WTC11 (cell line): ENCODE measurements at regions not wholly inside any gene's neighbourhood (a gene's known extent, or its start where the extent isn't known, plus 50 kb on each side); places are given as distances from the start of the nearest gene placed in this dataset.

Experiments used
- ATAC-seq: fragments of 200-7000 bp; cut with Tn5 transposase; 2 replicates; pipeline ENCODE4 v1.10.0; 2021; ENCODE audit warnings: mild to moderate bottlenecking, moderate library complexity
- CTCF ChIA-PET: fragments of 300-600 bp; sonication (Branson Sonifier 250); formaldehyde crosslinking; loops from one replicate; lab custom pipeline; 2021; ENCODE audit warnings: antibody characterized with exemption; lab: Charles Lee
- POLR2A ChIA-PET: fragments of 350-600 bp; sonication (Branson Sonifier 250); formaldehyde crosslinking; loops from one replicate; lab custom pipeline; 2021; ENCODE audit warnings: antibody characterized with exemption; lab: Charles Lee
- DNase-seq: peaks from one replicate; pipeline ENCODE4 v3.0.0; 2021; ENCODE audit warnings: low spot score
- H3K27ac Mint-ChIP-seq: 2 replicates; pipeline ENCODE4 v1.8.0; 2021; ENCODE audit warnings: mixed read lengths
- H3K27me3 Mint-ChIP-seq: 2 replicates; pipeline ENCODE4 v1.8.0; 2021; ENCODE audit warnings: low read depth, mild to moderate bottlenecking, moderate library complexity, mixed read lengths
- H3K36me3 Mint-ChIP-seq: 2 replicates; pipeline ENCODE4 v1.8.0; 2021; ENCODE audit warnings: mixed read lengths
- H3K4me1 Mint-ChIP-seq: 2 replicates; pipeline ENCODE4 v1.8.0; 2022; ENCODE audit warnings: mixed read lengths
- H3K4me3 Mint-ChIP-seq: 2 replicates; pipeline ENCODE4 v1.8.0; 2021; ENCODE audit warnings: mild to moderate bottlenecking, moderate library complexity, mixed read lengths
- H3K9me3 Mint-ChIP-seq: 2 replicates; pipeline ENCODE4 v1.8.0; 2021; ENCODE audit warnings: mixed read lengths
- ATF6 ChIP-seq: sonication (generic); formaldehyde crosslinking; IDR thresholded peaks from 2 replicates; pipeline ENCODE4 v1.8.1; 2023; ENCODE audit warnings: mild to moderate bottlenecking, missing genetic modification reagents
- ELF4 ChIP-seq: sonication (generic); formaldehyde crosslinking; IDR thresholded peaks from 2 replicates; pipeline ENCODE4 v1.8.1; 2022; ENCODE audit warnings: low read depth, mild to moderate bottlenecking, moderate library complexity, missing genetic modification reagents
- FOXP1 ChIP-seq: sonication (generic); formaldehyde crosslinking; IDR thresholded peaks from 2 replicates; pipeline ENCODE4 v1.8.0; 2022; ENCODE audit warnings: missing genetic modification reagents, mild to moderate bottlenecking, moderate library complexity, borderline replicate concordance
- IRF1 ChIP-seq: sonication (generic); formaldehyde crosslinking; IDR thresholded peaks from 2 replicates; pipeline ENCODE4 v1.8.0; 2023; ENCODE audit warnings: missing genetic modification reagents
- KAT7 ChIP-seq: sonication (generic); formaldehyde crosslinking; IDR thresholded peaks from 2 replicates; pipeline ENCODE4 v1.8.1; 2023; ENCODE audit warnings: missing genetic modification reagents, mild to moderate bottlenecking, borderline replicate concordance
- NR1H2 ChIP-seq: sonication (generic); formaldehyde crosslinking; IDR thresholded peaks from 2 replicates; pipeline ENCODE4 v1.9.0; 2021; ENCODE audit warnings: mild to moderate bottlenecking, moderate library complexity, missing genetic modification reagents
- NR2C2 ChIP-seq: sonication (generic); formaldehyde crosslinking; IDR thresholded peaks from 2 replicates; pipeline ENCODE4 v1.8.0; 2022; ENCODE audit warnings: mild to moderate bottlenecking, missing genetic modification reagents
- NR3C1 ChIP-seq: sonication (generic); formaldehyde crosslinking; conservative IDR thresholded peaks from 2 replicates; pipeline ENCODE4 v1.8.1; 2023; ENCODE audit warnings: low read depth, mild to moderate bottlenecking, missing genetic modification reagents
- OVOL2 ChIP-seq: fragments of 250-450 bp; sonication (Bioruptor Pico); IDR thresholded peaks from 2 replicates; pipeline ENCODE4 v1.9.0; 2021; ENCODE audit warnings: mild to moderate bottlenecking, borderline replicate concordance
- SMAD3 ChIP-seq: sonication (generic); formaldehyde crosslinking; IDR thresholded peaks from 2 replicates; pipeline ENCODE4 v1.8.0; 2022; ENCODE audit warnings: missing genetic modification reagents, mild to moderate bottlenecking, borderline replicate concordance
- TCF7 ChIP-seq: sonication (generic); formaldehyde crosslinking; IDR thresholded peaks from 2 replicates; pipeline ENCODE4 v1.8.0; 2022; ENCODE audit warnings: mild to moderate bottlenecking, low read depth, missing genetic modification reagents, moderate library complexity
- ZNF219 ChIP-seq: sonication (generic); formaldehyde crosslinking; IDR thresholded peaks from 2 replicates; pipeline ENCODE4 v1.8.0; 2023; ENCODE audit warnings: missing genetic modification reagents, mild to moderate bottlenecking, borderline replicate concordance
- ZNF263 ChIP-seq: sonication (generic); formaldehyde crosslinking; IDR thresholded peaks from 2 replicates; pipeline ENCODE4 v1.8.1; 2022; ENCODE audit warnings: low read depth, mild to moderate bottlenecking, moderate library complexity, missing genetic modification reagents
- ZNF396 ChIP-seq: fragments of 250-450 bp; sonication (Bioruptor Pico); IDR thresholded peaks from 2 replicates; pipeline ENCODE4 v1.8.0; 2021; ENCODE audit warnings: mild to moderate bottlenecking, moderate library complexity, borderline replicate concordance
- ZNF423 ChIP-seq: fragments of 250-450 bp; sonication (Bioruptor Pico); IDR thresholded peaks from 2 replicates; pipeline ENCODE4 v2.1.2; 2022; ENCODE audit warnings: mild to moderate bottlenecking, moderate library complexity
- TF ChIP-seq, protein P1 (sequence below): fragments of 250-450 bp; sonication (Bioruptor Pico); conservative IDR thresholded peaks from 2 replicates; pipeline ENCODE4 v1.9.0; 2021; ENCODE audit warnings: mild to moderate bottlenecking
- TF ChIP-seq, protein P2 (sequence below): sonication (generic); formaldehyde crosslinking; IDR thresholded peaks from 2 replicates; pipeline ENCODE4 v1.8.1; 2023; ENCODE audit warnings: mild to moderate bottlenecking, missing genetic modification reagents, moderate library complexity
- TF ChIP-seq, protein P3 (sequence below): sonication (generic); formaldehyde crosslinking; IDR thresholded peaks from 2 replicates; pipeline ENCODE4 v1.8.0; 2022; ENCODE audit warnings: missing genetic modification reagents

GRCh38 chr10:53412651-53413050, 640.1 kb upstream of the MBL2 start:
- Mint-ChIP-seq H3K9me3 (peaks cover 33% of the 10 kb centered on the region), H3K27me3 (no peaks in the 10 kb centered on the region), H3K4me1 (peaks cover 24% of the 10 kb centered on the region), H3K4me3 (no peak overlapping the region), H3K36me3 (peaks cover 33% of the 10 kb centered on the region), H3K27ac (no peak overlapping the region)
- DNase-seq (no peak), ATAC-seq (no peak)
- POLR2A ChIA-PET: no interaction called here
- CTCF ChIA-PET: interaction anchor here (1.4 kb wide), 1 partner anchor 10 kb away, joined by 3 read pairs; no protein-coding TSS in a partner anchor
- TF ChIP-seq NR1H2 (no peak), ZNF263 (no peak), ATF6 (no peak), ZNF423 (no peak), SMAD3 (CRISPR knock-in tag) (no peak), NR2C2 (no peak), ZNF219 (CRISPR knock-in tag) (no peak), NR3C1 (CRISPR knock-in tag) (no peak), OVOL2 (CRISPR knock-in tag) (no peak), KAT7 (CRISPR knock-in tag) (no peak), IRF1 (no peak), TCF7 (CRISPR knock-in tag) (no peak), FOXP1 (CRISPR knock-in tag) (no peak), ELF4 (CRISPR knock-in tag) (no peak), ZNF396 (CRISPR knock-in tag) (no peak)
- TF ChIP-seq, protein P1, sequence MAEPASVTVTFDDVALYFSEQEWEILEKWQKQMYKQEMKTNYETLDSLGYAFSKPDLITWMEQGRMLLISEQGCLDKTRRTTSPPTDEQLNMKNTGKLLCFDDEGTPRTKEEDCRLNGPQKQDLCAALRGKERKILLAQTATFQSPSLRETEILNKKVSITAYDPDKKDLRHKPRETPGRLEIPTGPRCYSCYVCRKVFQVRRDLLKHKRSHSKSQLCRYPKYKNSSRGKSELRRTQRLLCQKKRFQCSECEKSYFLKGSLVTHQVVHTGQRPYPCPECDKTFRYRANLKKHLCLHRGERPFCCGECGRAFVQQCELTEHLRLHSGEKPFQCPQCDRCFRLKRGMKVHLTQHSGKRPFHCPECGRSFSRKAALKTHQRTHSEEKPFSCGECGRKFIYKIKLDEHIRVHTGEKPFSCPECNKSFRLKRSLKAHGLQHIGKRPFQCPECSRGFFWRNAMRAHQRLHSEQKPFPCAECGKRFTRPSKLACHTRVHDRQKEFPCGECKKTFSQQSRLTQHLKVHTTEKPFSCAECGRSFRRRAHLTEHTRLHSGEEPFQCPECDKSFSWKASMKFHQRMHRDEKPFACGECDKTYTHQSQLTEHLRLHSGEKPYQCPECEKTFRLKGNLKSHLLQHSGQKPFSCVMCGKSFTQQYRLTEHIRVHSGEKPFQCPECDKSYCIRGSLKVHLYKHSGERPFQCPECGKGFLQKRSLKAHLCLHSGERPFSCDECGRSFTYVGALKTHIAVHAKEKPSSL: no peak
- TF ChIP-seq, protein P2, sequence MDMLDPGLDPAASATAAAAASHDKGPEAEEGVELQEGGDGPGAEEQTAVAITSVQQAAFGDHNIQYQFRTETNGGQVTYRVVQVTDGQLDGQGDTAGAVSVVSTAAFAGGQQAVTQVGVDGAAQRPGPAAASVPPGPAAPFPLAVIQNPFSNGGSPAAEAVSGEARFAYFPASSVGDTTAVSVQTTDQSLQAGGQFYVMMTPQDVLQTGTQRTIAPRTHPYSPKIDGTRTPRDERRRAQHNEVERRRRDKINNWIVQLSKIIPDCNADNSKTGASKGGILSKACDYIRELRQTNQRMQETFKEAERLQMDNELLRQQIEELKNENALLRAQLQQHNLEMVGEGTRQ (CRISPR knock-in tag): no peak
- TF ChIP-seq, protein P3, sequence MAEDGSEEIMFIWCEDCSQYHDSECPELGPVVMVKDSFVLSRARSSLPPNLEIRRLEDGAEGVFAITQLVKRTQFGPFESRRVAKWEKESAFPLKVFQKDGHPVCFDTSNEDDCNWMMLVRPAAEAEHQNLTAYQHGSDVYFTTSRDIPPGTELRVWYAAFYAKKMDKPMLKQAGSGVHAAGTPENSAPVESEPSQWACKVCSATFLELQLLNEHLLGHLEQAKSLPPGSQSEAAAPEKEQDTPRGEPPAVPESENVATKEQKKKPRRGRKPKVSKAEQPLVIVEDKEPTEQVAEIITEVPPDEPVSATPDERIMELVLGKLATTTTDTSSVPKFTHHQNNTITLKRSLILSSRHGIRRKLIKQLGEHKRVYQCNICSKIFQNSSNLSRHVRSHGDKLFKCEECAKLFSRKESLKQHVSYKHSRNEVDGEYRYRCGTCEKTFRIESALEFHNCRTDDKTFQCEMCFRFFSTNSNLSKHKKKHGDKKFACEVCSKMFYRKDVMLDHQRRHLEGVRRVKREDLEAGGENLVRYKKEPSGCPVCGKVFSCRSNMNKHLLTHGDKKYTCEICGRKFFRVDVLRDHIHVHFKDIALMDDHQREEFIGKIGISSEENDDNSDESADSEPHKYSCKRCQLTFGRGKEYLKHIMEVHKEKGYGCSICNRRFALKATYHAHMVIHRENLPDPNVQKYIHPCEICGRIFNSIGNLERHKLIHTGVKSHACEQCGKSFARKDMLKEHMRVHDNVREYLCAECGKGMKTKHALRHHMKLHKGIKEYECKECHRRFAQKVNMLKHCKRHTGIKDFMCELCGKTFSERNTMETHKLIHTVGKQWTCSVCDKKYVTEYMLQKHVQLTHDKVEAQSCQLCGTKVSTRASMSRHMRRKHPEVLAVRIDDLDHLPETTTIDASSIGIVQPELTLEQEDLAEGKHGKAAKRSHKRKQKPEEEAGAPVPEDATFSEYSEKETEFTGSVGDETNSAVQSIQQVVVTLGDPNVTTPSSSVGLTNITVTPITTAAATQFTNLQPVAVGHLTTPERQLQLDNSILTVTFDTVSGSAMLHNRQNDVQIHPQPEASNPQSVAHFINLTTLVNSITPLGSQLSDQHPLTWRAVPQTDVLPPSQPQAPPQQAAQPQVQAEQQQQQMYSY (CRISPR knock-in tag): no peak
